Erythroblast (primary cell): ENCODE measurements at regions not wholly inside any gene's neighbourhood (a gene's known extent, or its start where the extent isn't known, plus 50 kb on each side); places are given as distances from the start of the nearest gene placed in this dataset.

Experiments
- GATA1 ChIP-seq: IDR thresholded peaks from 2 replicates; pipeline ENCODE4 v1.6.1; 2011; ENCODE audit warnings: low read depth, mild to moderate bottlenecking, control low read depth, low read length, moderate library complexity
- POLR2A ChIP-seq: IDR thresholded peaks from 2 replicates; pipeline ENCODE4 v1.6.1; 2011; ENCODE audit warnings: mild to moderate bottlenecking, low read length

DNA sequence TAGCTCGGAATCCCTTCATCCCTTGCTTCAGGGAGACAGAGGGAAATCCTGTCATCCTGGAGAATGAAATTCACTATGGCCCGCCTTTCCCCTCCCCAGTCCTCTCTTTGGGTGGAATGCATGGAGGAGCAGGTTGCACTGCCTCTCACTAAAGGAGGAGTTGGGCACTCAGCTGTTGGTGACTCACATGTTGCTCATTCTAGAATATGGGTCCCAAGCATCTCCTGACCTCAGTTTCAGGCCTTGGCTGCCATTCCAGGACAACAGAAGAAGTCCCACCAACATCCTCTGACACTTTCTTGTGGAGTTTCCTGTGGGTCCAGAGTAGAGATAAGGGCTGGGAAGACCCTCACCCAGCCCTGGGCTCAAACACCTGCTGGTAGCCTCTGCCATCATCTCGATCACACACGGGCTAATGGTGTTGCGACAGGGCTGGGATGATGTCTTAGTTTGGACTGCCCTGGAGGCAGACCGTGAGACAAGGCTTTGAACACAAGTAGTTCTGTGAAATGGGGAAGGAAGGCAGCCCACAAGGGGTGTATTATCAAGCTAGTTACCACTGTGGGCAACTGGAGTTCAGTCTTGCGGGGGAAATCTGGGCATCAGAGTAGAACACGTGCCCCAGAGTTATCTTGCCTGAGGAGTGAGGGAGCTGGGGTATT lies 52.4 kb upstream of the RNF24 start:
- no peak for TF ChIP-seq POLR2A
- TF ChIP-seq GATA1, result no peak
